OCI-LY7 (cell line): ENCODE measurements at regions not wholly inside any gene's neighbourhood (a gene's known extent, or its start where the extent isn't known, plus 50 kb on each side); places are given as distances from the start of the nearest gene placed in this dataset.

Experiments
- BruUV-seq: library from RNA; stranded (reverse); fragments of 400-500 nt; replicated peaks from 2 replicates; lab custom pipeline; 2021; lab: Mats Ljungman, UMichigan
- CTCF ChIA-PET: fragments of 300-600 bp; sonication (Branson Sonifier 250); formaldehyde crosslinking; loops from one replicate; lab custom pipeline; 2022; ENCODE audit warnings: antibody characterized with exemption; ENCODE audit not compliant: unreplicated experiment; lab: Charles Lee
- POLR2A ChIA-PET: fragments of 300-600 bp; sonication (Branson Sonifier 250); formaldehyde crosslinking; loops from one replicate; lab custom pipeline; 2022; ENCODE audit warnings: antibody characterized with exemption; lab: Charles Lee
- DNase-seq: peaks from one replicate; pipeline ENCODE4 v3.0.0-alpha.2; 2015; ENCODE audit warnings: low spot score
- H2AFZ ChIP-seq: fragments of 200-600 bp; sonication (generic), shearing (Covaris generic); 2 replicates; pipeline ENCODE4 v1.6.1; 2014; ENCODE audit warnings: mild to moderate bottlenecking, antibody characterized with exemption, low read length, moderate library complexity
- H3K27ac ChIP-seq: fragments of 200-600 bp; sonication (generic); 2 replicates; pipeline ENCODE4 v1.5.1; 2014; ENCODE audit warnings: mixed run types, low read depth, mild to moderate bottlenecking, moderate library complexity, low read length, inconsistent platforms; ENCODE audit not compliant: poor library complexity, severe bottlenecking
- H3K36me3 ChIP-seq: fragments of 200-600 bp; sonication (generic); 2 replicates; pipeline ENCODE4 v1.6.1; 2014; ENCODE audit warnings: mild to moderate bottlenecking, antibody characterized with exemption, low read length, moderate library complexity, mixed read lengths; ENCODE audit not compliant: insufficient read depth
- H3K4me1 ChIP-seq: fragments of 200-600 bp; sonication (generic); 2 replicates; pipeline ENCODE4 v1.5.1; 2014; ENCODE audit warnings: mild to moderate bottlenecking, low read length; ENCODE audit not compliant: insufficient read depth, poor library complexity, severe bottlenecking
- H3K4me2 ChIP-seq: fragments of 200-600 bp; sonication (generic); 2 replicates; pipeline ENCODE4 v1.6.1; 2014; ENCODE audit warnings: mild to moderate bottlenecking, low read length
- H3K4me3 ChIP-seq: fragments of 200-600 bp; sonication (generic); 2 replicates; pipeline ENCODE4 v1.5.1; 2014; ENCODE audit warnings: mild to moderate bottlenecking, low read depth, low read length; ENCODE audit not compliant: poor library complexity, severe bottlenecking
- H3K79me2 ChIP-seq: fragments of 200-600 bp; sonication (generic); 2 replicates; pipeline ENCODE4 v1.6.1; 2016; ENCODE audit warnings: low read depth, mild to moderate bottlenecking, low read length, moderate library complexity, mixed read lengths; ENCODE audit not compliant: insufficient read depth
- H3K9me2 ChIP-seq: fragments of 200-600 bp; sonication (generic); 2 replicates; pipeline ENCODE4 v1.6.1; 2016; ENCODE audit warnings: mild to moderate bottlenecking, low read length, mixed read lengths; ENCODE audit not compliant: insufficient read depth
- H3K9me3 ChIP-seq: fragments of 200-600 bp; sonication (generic); 2 replicates; pipeline ENCODE4 v1.6.1; 2014; ENCODE audit warnings: mild to moderate bottlenecking, mixed run types, low read length, mixed read lengths
- H4K20me1 ChIP-seq: fragments of 200-600 bp; sonication (generic); 2 replicates; pipeline ENCODE4 v1.6.1; 2014; ENCODE audit warnings: mild to moderate bottlenecking, antibody characterized with exemption, low read length, moderate library complexity, mixed read lengths; ENCODE audit not compliant: insufficient read depth
- EZH2phosphoT487 ChIP-seq: fragments of 200-600 bp; sonication (generic); IDR thresholded peaks from 2 replicates; pipeline ENCODE4 v1.6.1; 2018; ENCODE audit warnings: low read depth, borderline replicate concordance, mild to moderate bottlenecking, mixed run types, antibody characterized with exemption, low read length, moderate library complexity, mixed read lengths
- intact Hi-C: fragments of 100-400 bp; cut with micrococcal nuclease; formaldehyde crosslinking; loops from one replicate; pipeline ENCODE4 v1.10.0; 2022; ENCODE audit not compliant: unreplicated experiment
- TF ChIP-seq, protein P1 (sequence below): fragments of 200-600 bp; sonication (generic); conservative IDR thresholded peaks from 2 replicates; pipeline ENCODE4 v1.5.1; 2014; ENCODE audit warnings: mild to moderate bottlenecking, antibody characterized with exemption, low read length, moderate library complexity, mixed read lengths

DNA sequence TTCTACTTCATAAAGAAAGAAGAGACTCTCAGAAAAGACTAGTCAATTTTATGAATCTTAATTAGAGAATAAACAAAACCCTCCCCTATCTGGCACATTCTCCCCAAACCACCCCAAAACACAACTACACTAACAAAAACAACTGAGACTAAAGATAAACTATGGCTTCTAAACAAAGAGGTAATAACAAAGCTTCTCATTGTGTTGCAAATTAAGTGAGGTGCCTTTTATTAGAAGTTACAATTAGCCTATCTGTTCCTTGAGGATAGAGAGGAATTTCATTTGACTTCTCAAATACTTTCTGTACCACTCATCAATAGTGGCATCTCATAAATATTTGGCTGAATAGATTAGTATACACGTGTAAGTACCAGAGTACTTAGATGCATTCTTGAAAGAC lies 1196.2 kb downstream of the PCDH9 start:
- Histone ChIP-seq H3K36me3 (no peaks in the 10 kb centered on the region), H3K4me1 (no peaks in the 10 kb centered on the region), H2AFZ (no peak overlapping the region), H4K20me1 (no peaks in the 10 kb centered on the region), H3K79me2 (no peaks in the 10 kb centered on the region), H3K4me3 (no peak overlapping the region), H3K9me3 (no peaks in the 10 kb centered on the region), H3K27ac (no peak overlapping the region), H3K4me2 (no peak overlapping the region), H3K9me2 (0 out of 2 replicates have a peak, but pooled peaks cover 3% of the 10 kb centered on the region)
- no peak for TF ChIP-seq EZH2phosphoT487
- TF ChIP-seq, protein P1, sequence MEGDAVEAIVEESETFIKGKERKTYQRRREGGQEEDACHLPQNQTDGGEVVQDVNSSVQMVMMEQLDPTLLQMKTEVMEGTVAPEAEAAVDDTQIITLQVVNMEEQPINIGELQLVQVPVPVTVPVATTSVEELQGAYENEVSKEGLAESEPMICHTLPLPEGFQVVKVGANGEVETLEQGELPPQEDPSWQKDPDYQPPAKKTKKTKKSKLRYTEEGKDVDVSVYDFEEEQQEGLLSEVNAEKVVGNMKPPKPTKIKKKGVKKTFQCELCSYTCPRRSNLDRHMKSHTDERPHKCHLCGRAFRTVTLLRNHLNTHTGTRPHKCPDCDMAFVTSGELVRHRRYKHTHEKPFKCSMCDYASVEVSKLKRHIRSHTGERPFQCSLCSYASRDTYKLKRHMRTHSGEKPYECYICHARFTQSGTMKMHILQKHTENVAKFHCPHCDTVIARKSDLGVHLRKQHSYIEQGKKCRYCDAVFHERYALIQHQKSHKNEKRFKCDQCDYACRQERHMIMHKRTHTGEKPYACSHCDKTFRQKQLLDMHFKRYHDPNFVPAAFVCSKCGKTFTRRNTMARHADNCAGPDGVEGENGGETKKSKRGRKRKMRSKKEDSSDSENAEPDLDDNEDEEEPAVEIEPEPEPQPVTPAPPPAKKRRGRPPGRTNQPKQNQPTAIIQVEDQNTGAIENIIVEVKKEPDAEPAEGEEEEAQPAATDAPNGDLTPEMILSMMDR = no peak
- POLR2A ChIA-PET = no interaction called here
- no peak for DNase-seq
- BruUV-seq = no TSS peak
- CTCF ChIA-PET = no interaction called here
- intact Hi-C loops = no loop called here

DNA sequence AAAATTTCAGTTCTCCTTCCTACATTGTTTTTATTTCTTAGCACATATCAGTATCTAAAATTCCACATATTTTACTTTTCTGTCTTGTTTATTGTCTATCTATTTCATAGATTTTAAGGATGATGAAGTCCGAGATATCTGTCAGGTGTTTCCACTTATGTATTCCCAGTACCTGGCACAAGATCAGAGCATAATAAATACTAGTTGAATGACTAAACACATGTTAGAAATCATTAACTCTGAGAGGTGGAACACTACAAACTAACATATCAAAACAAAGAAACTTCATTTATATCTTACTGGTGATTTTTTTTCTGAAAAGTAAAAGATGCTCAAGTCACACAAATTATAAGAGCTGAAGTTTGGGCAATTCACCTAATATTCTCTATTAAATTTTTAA lies 1208.3 kb downstream of the PCDH9 start:
- Histone ChIP-seq H3K36me3 (no peaks in the 10 kb centered on the region), H3K4me2 (no peak overlapping the region), H3K9me3 (no peaks in the 10 kb centered on the region), H3K79me2 (no peaks in the 10 kb centered on the region), H3K9me2 (no peaks in the 10 kb centered on the region), H3K4me3 (no peak overlapping the region), H2AFZ (no peak overlapping the region), H4K20me1 (no peaks in the 10 kb centered on the region), H3K27ac (no peak overlapping the region), H3K4me1 (no peaks in the 10 kb centered on the region)
- CTCF ChIA-PET = no interaction called here
- no peak for TF ChIP-seq EZH2phosphoT487
- TF ChIP-seq, protein P1 = no peak
- POLR2A ChIA-PET = interaction anchor here (0.6 kb wide), 1 partner anchor 117 kb away, joined by 3 read pairs; no protein-coding TSS in a partner anchor
- no peak for DNase-seq
- BruUV-seq = no TSS peak
- intact Hi-C loops = no loop called here

DNA sequence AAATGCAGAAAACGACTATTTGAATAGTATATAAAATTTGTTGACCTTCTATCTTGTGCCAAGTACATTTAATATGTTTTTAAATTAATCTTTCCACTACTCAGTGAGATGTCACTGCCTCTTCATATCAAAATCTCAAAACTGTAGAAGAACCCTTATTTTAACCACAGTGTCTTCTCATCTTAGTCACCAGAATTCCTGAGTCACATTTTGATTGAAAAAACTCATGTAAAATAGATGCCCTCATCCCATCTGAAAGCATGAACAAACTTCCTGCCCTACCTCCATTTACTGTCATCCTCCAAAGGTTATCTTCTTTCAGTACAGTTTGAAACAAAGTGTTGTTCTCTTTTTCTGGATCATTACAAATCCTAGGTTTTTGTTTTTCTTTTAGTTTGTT lies 1215.4 kb downstream of the PCDH9 start:
- Histone ChIP-seq H4K20me1 (no peaks in the 10 kb centered on the region), H3K4me2 (no peak overlapping the region), H3K9me2 (no peaks in the 10 kb centered on the region), H3K79me2 (no peaks in the 10 kb centered on the region), H3K4me3 (no peak overlapping the region), H3K36me3 (no peaks in the 10 kb centered on the region), H3K9me3 (no peaks in the 10 kb centered on the region), H3K27ac (no peak overlapping the region), H2AFZ (no peak overlapping the region), H3K4me1 (no peaks in the 10 kb centered on the region)
- ChIA-PET POLR2A (no interaction called here), CTCF (no interaction called here)
- no TSS peak for BruUV-seq
- TF ChIP-seq EZH2phosphoT487 = no peak
- TF ChIP-seq, protein P1 = no peak
- intact Hi-C loops = no loop called here
- no peak for DNase-seq
